H1 (cell line): ENCODE measurements at regions not wholly inside any gene's neighbourhood (a gene's known extent, or its start where the extent isn't known, plus 50 kb on each side); places are given as distances from the start of the nearest gene placed in this dataset.

Experiments used
- CHD1 ChIP-seq: IDR thresholded peaks from 2 replicates; pipeline ENCODE4 v1.6.1; 2012; ENCODE audit warnings: low read depth, low read length, improper control_type of control experiment
- GABPA ChIP-seq: IDR thresholded peaks from 2 replicates; pipeline ENCODE4 v1.6.1; 2011; ENCODE audit warnings: mild to moderate bottlenecking, low read length, moderate library complexity, borderline replicate concordance; ENCODE audit not compliant: insufficient read depth
- KDM5A ChIP-seq: fragments of 200-600 bp; IDR thresholded peaks from 2 replicates; pipeline ENCODE4 v1.7.1; 2012; ENCODE audit warnings: mild to moderate bottlenecking, low read length, inconsistent platforms, mixed read lengths
- RFX5 ChIP-seq: IDR thresholded peaks from 2 replicates; pipeline ENCODE4 v1.6.1; 2011; ENCODE audit warnings: low read depth, low read length, improper control_type of control experiment, borderline replicate concordance
- YY1 ChIP-seq: IDR thresholded peaks from 2 replicates; pipeline ENCODE4 v1.6.1; 2011; ENCODE audit warnings: low read depth, mild to moderate bottlenecking, low read length
- TF ChIP-seq, protein P1 (sequence below): IDR thresholded peaks from 2 replicates; pipeline ENCODE4 v1.6.1; 2011; ENCODE audit warnings: low read length, improper control_type of control experiment

DNA sequence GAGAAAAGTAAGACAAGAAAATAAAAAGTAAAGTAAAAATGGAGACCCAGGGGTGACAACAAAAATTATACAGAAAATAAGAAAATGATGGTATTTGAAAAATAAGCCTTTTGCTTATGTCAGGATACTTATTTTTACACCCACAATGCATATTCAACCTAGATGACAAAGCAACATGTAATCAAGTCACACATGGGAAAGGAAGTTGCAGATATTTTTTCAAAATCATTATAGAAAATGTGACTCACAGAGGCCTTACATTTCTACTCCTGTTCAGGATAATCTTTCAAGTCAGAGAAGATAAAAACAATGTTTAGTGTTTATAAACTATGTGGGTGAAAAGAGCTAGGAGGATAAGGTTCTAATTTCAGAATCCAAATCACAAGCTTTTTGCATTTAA, 275.3 kb upstream of the UBE2E3 start (continued):
- TF ChIP-seq, protein P1, sequence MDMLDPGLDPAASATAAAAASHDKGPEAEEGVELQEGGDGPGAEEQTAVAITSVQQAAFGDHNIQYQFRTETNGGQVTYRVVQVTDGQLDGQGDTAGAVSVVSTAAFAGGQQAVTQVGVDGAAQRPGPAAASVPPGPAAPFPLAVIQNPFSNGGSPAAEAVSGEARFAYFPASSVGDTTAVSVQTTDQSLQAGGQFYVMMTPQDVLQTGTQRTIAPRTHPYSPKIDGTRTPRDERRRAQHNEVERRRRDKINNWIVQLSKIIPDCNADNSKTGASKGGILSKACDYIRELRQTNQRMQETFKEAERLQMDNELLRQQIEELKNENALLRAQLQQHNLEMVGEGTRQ, result no peak
- TF ChIP-seq GABPA (no peak), RFX5 (no peak), KDM5A (no peak), CHD1 (no peak), YY1 (no peak)
